DOHH2 (cell line): ENCODE measurements at regions not wholly inside any gene's neighbourhood (a gene's known extent, or its start where the extent isn't known, plus 50 kb on each side); places are given as distances from the start of the nearest gene placed in this dataset.

Experiments used
- H3F3A ChIP-seq: fragments of 200-600 bp; sonication (generic), shearing (Covaris generic); 2 replicates; pipeline ENCODE4 v1.6.0; 2016; ENCODE audit warnings: antibody characterized with exemption, mild to moderate bottlenecking; ENCODE audit not compliant: control insufficient read depth, insufficient read depth
- H3K27ac ChIP-seq: fragments of 200-600 bp; sonication (generic); 2 replicates; pipeline ENCODE4 v1.5.1; 2014; ENCODE audit warnings: low read depth, mild to moderate bottlenecking, low read length, moderate library complexity
- H3K27me3 ChIP-seq: fragments of 200-600 bp; sonication (generic); 2 replicates; pipeline ENCODE4 v1.6.1; 2014; ENCODE audit warnings: mild to moderate bottlenecking, low read length, mixed read lengths; ENCODE audit not compliant: control insufficient read depth
- H3K36me3 ChIP-seq: fragments of 200-600 bp; sonication (generic); 2 replicates; pipeline ENCODE4 v1.6.1; 2014; ENCODE audit warnings: mild to moderate bottlenecking, low read length, moderate library complexity, mixed read lengths; ENCODE audit not compliant: control insufficient read depth
- H3K4me1 ChIP-seq: fragments of 200-600 bp; sonication (generic); 2 replicates; pipeline ENCODE4 v1.6.1; 2014; ENCODE audit warnings: mild to moderate bottlenecking, low read length, mixed read lengths; ENCODE audit not compliant: control insufficient read depth
- H3K4me2 ChIP-seq: fragments of 200-600 bp; sonication (generic); 2 replicates; pipeline ENCODE4 v1.6.0; 2014; ENCODE audit warnings: mild to moderate bottlenecking, low read length, moderate library complexity
- H3K4me3 ChIP-seq: fragments of 200-600 bp; sonication (generic); 2 replicates; pipeline ENCODE4 v1.5.1; 2014; ENCODE audit warnings: mild to moderate bottlenecking, low read length, mixed read lengths
- H3K79me2 ChIP-seq: fragments of 200-600 bp; sonication (generic); 2 replicates; pipeline ENCODE4 v1.6.1; 2014; ENCODE audit warnings: mild to moderate bottlenecking, low read length, mixed read lengths; ENCODE audit not compliant: control insufficient read depth
- H3K9me2 ChIP-seq: fragments of 200-600 bp; sonication (generic); replicated peaks from 2 replicates; pipeline ENCODE4 v1.6.1; 2014; ENCODE audit warnings: mild to moderate bottlenecking, low read length, mixed read lengths; ENCODE audit not compliant: control insufficient read depth
- H3K9me3 ChIP-seq: fragments of 200-600 bp; sonication (generic); 2 replicates; pipeline ENCODE4 v1.6.1; 2014; ENCODE audit warnings: antibody characterized with exemption, low read length, mixed read lengths; ENCODE audit not compliant: control insufficient read depth, insufficient read depth
- H4K20me1 ChIP-seq: fragments of 200-600 bp; sonication (generic); 2 replicates; pipeline ENCODE4 v1.6.0; 2014; ENCODE audit warnings: low read depth, mild to moderate bottlenecking, antibody characterized with exemption, low read length, moderate library complexity; ENCODE audit not compliant: control insufficient read depth, insufficient read depth
- EZH2phosphoT487 ChIP-seq: fragments of 200-600 bp; sonication (generic); IDR thresholded peaks from 2 replicates; pipeline ENCODE4 v1.6.1; 2017; ENCODE audit warnings: borderline replicate concordance, mild to moderate bottlenecking, antibody characterized with exemption, low read length, moderate library complexity, mixed read lengths
- TF ChIP-seq, protein P1 (sequence below): fragments of 200-600 bp; sonication (generic); IDR thresholded peaks from one replicate; pipeline ENCODE4 v1.5.1; 2014; ENCODE audit warnings: antibody characterized with exemption, mild to moderate bottlenecking, low read depth, low read length; ENCODE audit not compliant: poor library complexity, severe bottlenecking

DNA sequence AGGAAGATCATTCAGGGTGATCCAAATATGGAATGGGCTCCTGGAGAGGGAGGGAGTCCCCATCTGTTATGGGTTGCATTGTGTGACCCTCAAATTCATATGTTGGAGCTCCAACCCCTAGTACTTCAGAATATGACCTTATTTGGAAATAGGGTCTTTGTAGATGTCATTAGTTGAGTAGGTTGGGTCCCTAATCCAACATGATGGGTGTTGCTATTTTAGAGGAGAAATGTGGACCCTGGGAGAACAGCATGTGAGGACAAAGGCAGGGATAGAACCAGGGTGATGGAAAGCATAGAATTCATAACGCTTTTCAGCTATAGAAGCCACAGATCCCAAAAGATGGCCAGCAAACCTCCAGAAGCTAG lies 91.5 kb upstream of the SMNDC1 start:
- Histone ChIP-seq H3K9me2 (no peaks in the 10 kb centered on the region), H4K20me1 (no peaks in the 10 kb centered on the region), H3F3A (no peaks in the 10 kb centered on the region), H3K4me1 (no peaks in the 10 kb centered on the region), H3K9me3 (no peaks in the 10 kb centered on the region), H3K4me2 (no peak overlapping the region), H3K36me3 (no peaks in the 10 kb centered on the region), H3K27ac (no peak overlapping the region), H3K27me3 (no peaks in the 10 kb centered on the region), H3K4me3 (no peak overlapping the region), H3K79me2 (no peaks in the 10 kb centered on the region)
- no peak for TF ChIP-seq EZH2phosphoT487

DNA sequence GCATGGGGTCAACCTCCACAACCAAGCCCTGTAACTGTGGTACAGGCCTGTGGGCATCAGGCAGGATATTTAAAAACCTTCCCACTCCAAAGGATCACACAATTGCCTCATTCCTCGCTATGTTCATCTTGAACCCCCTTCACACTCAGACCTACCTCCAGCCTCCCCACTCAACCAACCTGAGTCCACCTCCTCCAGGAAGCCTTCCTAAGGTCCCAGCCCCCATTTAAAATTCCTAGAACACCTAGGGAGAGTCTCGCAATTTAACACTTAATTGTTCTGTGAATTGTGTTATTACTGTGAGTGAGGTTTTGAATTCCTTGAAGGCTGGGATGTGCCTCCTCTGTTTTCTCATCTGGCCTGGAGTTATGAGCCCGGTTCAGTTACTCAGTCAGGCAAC lies 93.1 kb upstream of the SMNDC1 start:
- no peaks in the 10 kb centered on the region for H3F3A ChIP-seq
- H3K27ac ChIP-seq = no peak overlapping the region
- no peaks in the 10 kb centered on the region for H3K9me3 ChIP-seq
- TF ChIP-seq, protein P1, sequence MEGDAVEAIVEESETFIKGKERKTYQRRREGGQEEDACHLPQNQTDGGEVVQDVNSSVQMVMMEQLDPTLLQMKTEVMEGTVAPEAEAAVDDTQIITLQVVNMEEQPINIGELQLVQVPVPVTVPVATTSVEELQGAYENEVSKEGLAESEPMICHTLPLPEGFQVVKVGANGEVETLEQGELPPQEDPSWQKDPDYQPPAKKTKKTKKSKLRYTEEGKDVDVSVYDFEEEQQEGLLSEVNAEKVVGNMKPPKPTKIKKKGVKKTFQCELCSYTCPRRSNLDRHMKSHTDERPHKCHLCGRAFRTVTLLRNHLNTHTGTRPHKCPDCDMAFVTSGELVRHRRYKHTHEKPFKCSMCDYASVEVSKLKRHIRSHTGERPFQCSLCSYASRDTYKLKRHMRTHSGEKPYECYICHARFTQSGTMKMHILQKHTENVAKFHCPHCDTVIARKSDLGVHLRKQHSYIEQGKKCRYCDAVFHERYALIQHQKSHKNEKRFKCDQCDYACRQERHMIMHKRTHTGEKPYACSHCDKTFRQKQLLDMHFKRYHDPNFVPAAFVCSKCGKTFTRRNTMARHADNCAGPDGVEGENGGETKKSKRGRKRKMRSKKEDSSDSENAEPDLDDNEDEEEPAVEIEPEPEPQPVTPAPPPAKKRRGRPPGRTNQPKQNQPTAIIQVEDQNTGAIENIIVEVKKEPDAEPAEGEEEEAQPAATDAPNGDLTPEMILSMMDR = no peak
- no peak for TF ChIP-seq EZH2phosphoT487
- no peak overlapping the region for H3K4me2 ChIP-seq
- H3K4me3 ChIP-seq = no peak overlapping the region
- H3K9me2 ChIP-seq = no peaks in the 10 kb centered on the region
- no peaks in the 10 kb centered on the region for H3K27me3 ChIP-seq
- no peaks in the 10 kb centered on the region for H4K20me1 ChIP-seq
- H3K4me1 ChIP-seq = no peaks in the 10 kb centered on the region
- no peaks in the 10 kb centered on the region for H3K36me3 ChIP-seq
- H3K79me2 ChIP-seq = no peaks in the 10 kb centered on the region

DNA sequence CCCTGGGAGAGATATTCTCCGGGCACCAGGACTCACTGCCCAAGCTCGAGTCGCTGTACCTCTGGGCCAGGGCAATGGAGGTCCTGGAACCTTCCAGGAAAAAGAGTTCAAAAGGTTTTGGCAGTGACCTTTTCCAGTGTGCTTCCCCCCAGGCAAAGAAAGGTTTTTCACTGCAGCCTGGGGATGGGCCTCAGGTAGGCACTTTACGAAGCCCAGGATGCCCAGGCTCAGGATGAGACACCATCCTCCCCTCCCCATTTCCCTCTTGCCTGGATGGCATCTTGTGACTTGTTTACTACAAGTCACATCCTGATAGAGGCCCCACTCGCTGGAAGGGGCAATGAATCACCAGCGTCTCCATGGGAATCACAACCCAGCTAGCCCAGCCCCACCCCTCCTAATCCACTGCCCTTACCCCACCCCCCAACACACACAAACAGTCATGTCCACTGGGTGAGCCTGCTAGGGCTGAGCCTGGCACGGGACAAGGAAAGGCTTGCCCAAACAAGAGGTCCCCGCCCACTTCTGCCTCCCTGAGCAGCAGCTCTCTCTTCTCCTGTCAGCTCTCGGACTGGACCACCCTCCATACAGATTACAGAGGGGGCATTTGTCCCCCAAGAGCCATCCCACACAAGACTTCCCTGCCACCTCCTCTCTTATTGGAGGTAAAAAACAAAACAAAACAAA lies 93.8 kb upstream of the SMNDC1 start:
- Histone ChIP-seq H3F3A (no peaks in the 10 kb centered on the region), H3K9me2 (no peaks in the 10 kb centered on the region), H3K9me3 (no peaks in the 10 kb centered on the region), H4K20me1 (no peaks in the 10 kb centered on the region), H3K4me2 (no peak overlapping the region), H3K79me2 (no peaks in the 10 kb centered on the region), H3K36me3 (no peaks in the 10 kb centered on the region), H3K4me1 (no peaks in the 10 kb centered on the region), H3K27ac (no peak overlapping the region), H3K27me3 (no peaks in the 10 kb centered on the region), H3K4me3 (no peak overlapping the region)
- TF ChIP-seq EZH2phosphoT487 = no peak
- TF ChIP-seq, protein P1 = no peak

DNA sequence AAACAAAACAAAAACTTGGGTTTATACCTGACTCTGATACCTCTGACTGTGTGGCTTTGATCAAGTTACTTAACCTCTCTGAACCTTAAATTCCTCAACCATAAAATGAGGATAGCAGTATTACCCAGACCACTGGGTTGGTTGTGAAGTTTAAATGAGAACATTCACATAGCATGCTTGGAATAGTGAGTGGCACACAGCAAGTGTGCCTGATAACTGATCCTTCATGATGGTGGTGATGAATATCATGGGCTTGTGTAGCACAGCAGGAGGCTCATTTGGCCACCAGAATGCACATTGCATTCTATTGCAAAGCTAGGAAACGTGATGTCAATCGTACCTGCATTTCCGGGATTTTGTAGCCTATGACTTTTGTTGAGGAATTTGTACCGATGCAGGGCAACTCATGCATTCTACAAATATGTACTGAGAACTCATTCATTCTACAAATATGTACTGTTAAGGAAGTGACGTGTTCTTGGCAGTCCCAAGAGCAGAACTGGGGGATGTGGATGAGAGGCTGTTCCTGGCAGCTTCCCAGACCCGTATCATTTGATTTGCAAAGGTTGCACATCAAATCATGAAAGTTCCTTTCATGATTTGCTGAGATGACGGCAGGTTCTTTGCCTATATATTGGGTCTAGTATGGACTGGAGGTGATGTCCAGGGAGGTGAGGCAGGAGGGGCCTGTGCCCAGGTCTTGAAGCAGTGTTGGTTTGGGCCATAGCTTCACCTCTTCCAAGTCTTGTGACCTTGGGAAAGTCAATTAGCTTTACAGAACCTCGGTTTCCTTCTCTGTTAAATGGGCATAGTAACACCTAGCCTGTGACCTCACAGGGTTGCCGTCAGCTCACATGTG lies 94.6 kb upstream of the SMNDC1 start:
- TF ChIP-seq, protein P1 = no peak
- TF ChIP-seq EZH2phosphoT487 = no peak
- Histone ChIP-seq H4K20me1 (no peaks in the 10 kb centered on the region), H3K4me3 (no peak overlapping the region), H3K79me2 (no peaks in the 10 kb centered on the region), H3K27me3 (no peaks in the 10 kb centered on the region), H3K9me3 (no peaks in the 10 kb centered on the region), H3K27ac (no peak overlapping the region), H3K4me2 (no peak overlapping the region), H3K36me3 (no peaks in the 10 kb centered on the region), H3K9me2 (no peaks in the 10 kb centered on the region), H3F3A (no peaks in the 10 kb centered on the region), H3K4me1 (no peaks in the 10 kb centered on the region)
